Glomerular endothelial cell (primary cell): ENCODE measurements at regions not wholly inside any gene's neighbourhood (a gene's known extent, or its start where the extent isn't known, plus 50 kb on each side); places are given as distances from the start of the nearest gene placed in this dataset.
A peak's percentile ranks its signal among the peaks of the same experiment; 100 is the strongest.

Experiments
- DNase-seq: peaks from one replicate; pipeline ENCODE4 v3.0.0-alpha.2; 2011; ENCODE audit warnings: low read depth, low spot score; ENCODE audit errors: extremely low read depth

DNA sequence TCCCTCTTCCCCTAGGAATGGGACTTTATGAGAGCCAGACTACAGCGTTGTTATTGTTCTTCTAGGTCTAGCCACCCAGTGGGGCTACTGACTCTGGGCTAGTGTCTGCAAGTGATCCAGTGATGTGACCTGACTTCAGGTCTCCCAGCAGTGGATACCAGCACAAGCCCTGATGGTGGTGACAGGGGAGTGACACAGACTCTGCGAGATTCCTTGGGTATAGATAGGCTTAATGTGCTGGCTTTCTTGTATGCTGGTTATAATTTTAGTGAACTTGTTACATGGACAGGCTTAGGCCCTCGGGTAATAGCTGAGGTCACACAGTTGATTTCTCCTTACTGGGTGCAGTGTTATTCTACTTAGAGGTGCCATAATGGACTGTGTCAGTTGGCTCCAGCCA lies 106.9 kb downstream of the TBC1D30 start:
- DNase-seq, result no peak

DNA sequence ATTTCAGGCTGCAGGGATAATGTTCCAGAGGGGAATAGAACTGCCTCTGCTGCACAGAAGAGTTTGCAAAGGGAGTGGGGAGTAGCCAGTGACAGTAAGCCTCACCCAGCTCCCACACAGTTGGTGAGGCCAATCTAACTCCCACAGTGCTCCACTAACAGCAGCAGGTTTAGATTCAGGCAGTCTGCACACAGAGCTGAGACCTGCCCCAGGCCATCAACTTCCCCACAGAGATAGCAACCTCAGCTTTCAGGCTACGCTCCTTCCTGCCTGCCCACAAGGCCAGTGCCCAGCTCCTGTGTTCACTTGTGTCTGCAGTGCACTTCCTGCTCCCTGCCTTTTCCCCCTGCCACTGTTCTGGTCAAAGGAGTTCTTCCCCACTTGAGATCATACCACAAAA lies 107.5 kb downstream of the TBC1D30 start:
- no peak for DNase-seq

DNA sequence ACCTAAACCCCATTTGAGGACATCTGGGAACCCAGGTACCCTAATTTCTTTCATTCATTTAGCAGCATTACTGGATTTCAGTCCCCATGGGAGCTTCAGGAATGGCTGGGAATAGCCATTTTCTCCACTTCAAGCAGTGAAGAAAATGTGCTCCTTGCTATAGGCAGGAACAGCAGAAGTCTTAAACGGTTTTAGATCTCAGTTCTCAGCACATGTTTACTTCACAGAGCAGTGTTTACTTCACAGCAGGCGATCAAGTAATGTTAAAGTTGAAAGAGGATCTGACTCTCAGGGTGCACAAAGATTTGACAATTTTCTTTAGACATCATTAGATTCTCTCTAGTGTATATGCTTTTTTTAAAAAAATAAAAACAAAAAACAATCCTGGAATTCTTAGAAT lies 109.3 kb downstream of the TBC1D30 start:
- no peak for DNase-seq

DNA sequence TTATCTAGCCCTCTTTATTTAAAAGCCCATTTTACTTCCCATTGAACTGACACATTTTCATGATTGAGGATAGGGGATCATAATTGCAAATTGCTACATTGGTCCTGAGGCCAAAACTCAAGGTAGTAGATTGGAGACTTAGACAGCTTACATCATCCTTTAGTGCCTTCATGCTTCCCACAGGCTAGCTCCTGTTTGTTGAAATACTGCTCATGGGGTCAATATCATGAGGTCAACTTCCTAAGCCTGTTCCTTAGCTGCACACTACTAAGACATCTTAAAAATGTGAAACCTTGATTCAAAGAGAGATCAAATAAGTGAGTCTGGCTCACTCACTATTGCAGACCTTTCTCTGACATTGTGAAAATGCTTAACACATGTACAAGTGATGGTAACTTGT lies 113.0 kb downstream of the TBC1D30 start:
- no peak for DNase-seq

DNA sequence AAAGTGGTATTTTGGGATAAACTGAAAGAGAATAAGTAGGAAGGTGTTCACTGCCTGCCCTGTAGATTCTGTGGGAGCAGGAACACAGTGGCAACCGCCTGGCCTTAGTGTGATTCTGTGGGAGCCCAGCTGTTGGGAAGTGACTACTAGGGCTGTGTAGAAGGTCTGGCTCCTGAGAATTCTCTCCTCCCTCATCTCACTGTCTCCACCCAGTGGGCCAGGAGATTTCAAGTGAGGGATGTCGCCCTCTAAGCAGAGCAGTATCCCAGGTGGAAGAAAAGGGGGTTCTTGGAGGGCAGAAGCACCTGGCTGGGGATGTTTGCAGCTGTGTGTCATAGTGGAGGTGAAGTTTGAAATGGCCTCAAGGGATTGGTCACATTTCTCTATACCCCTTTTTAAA lies 113.7 kb downstream of the TBC1D30 start:
- no peak for DNase-seq

DNA sequence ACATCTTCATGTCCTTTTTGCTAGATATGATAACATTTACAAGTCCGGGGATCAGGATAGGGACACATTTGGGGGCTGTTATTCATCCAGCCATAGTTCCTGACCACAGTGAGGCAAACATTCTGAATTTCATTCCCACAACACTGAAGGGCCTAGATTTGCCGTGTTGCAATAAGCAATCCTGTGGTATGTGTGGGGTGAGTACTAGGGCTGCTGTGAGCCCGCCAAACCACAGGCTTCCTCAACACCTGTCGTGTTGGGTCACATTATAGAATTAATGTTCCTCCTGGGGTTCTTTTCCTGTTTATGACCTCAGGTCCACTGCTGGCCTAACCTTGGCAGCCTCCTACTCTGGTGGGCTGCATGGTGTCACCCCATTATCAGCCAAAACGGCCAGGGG lies 119.2 kb downstream of the TBC1D30 start:
- no peak for DNase-seq

DNA sequence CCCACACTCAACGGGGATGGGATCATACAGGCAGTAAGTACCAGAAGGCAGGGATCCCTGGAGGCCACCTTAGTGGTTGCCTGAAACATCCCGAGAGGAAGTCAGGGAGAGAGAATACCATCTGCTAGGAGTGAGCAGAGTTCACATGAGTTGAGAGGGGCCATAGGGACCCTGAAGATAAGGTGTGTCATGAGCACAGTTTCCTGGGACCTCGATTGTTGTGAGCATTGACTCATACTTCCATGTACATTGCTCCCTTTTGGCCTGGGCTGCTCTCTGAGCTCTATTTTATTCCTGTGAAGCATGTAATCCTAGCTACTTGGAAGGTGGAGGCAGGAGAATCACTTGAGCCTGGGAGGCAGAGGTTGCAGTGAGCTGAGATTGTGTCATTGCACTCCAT lies 120.5 kb downstream of the TBC1D30 start:
- DNase-seq, result no peak

DNA sequence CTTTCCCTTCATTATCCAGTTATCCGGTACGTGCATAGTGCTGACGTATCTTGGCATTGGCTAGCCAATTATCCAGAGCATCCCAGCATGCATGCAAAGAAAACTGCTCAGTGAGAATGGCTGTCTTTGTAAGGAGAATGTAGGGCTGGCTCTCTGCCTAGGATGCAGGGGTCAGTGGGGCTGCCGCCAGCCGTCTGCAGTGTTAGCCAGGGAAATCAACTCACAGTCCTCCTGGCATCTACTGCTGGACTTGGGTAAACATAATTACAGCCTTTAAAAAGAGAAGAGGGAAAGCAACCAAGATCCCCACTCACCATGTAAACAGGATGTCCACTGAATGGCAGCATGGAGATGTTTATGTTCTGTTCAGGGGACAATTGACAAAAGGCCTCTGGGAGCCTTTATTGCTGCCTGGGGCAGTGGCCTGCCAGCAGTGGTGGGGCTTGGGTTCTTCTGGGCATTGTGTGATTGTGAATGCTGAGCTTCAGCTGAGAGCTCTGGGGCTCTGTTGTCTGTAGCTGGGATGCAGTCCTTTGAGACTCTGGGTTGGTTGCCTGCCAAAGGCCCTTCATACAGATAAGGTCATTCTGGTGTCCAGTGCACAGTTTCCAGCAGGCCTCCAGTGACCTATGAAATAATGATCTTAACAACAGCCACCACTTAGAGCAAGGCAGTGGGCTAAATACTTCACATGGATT lies 121.8 kb downstream of the TBC1D30 start:
- peak; percentile 23 for DNase-seq

DNA sequence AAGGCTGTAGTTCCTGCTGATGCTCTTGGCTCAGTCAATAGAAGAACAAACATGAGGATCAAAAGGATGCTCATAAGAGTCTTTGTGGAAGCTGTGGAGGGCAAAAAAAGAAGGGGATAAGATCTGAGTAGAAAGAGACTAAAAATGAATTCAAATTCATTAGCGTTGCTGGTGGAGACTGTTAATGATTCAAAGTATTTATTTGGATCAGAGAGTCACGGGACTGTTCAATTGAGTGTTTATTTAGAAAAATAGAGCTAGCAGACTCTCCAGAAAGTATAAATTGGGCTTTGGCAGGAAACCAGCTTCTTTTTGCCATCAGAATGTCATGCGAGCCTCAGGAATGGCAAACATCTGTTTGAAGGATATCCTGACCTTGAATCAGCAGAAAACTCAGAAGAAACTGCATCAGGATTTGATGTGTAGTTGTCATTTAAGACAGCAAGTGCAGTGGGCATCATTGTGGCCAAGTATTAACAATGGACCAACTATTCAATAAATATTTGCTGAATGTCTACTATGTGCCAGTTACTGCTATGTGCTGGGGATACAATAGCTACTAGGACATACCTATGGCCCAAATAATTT lies 126.4 kb downstream of the TBC1D30 start:
- DNase-seq, result no peak

DNA sequence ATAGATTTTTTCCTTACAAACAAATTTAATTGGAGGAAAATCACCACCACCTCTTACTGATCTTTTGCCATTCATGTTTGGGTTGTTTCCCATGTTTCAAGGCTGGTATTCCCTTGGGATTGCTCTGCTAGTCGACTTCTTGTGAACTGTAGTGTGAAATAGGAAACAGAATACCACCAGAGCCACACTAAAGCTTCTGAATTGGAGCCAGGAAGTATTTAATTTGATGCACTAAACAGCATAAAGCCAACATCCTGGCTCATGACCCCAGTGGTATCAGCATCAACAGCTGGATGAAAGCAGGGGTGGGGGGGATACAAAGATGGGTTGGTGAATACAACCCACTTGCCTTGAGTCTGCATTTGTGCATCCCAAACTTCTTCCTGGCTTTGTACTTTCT lies 127.5 kb downstream of the TBC1D30 start:
- DNase-seq, result no peak

DNA sequence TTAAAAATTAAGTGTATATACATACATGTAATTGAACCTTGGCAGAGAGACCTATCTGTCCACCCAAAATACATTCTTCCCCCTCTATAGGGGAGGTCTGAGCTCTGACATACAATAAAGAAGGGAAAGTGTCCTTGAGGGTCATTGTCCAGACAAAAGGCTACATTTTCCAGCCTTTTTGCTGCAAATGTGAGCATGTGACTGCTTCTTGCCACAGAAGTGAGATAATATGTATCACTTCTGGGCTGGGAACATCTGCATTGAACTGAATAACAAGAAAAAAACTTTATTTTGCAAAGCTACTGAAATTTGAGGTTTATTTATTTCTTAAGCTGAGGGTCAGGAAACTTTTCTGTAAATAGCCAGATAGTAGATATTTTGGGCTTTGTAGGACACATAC lies 131.3 kb downstream of the TBC1D30 start:
- DNase-seq, result no peak

DNA sequence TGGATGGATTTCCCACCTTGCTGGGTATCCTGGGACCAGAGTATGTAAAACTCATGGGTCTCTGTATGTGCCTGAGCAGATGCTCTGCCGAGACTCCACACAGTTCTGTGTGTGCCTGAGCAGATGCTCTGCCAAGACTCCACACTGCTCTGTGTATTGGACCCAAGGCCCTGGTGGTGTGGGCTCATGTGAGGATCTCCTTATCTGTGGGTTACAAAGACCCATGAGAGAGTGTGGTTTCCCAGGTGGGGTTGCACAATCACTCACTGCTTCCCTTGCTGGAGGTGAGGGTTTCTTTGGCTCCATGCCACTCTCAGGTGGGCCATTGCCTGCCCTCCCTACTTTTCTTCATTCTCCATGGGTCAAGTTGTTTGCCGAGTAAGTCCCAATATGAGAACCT lies 141.5 kb downstream of the TBC1D30 start:
- no peak for DNase-seq

DNA sequence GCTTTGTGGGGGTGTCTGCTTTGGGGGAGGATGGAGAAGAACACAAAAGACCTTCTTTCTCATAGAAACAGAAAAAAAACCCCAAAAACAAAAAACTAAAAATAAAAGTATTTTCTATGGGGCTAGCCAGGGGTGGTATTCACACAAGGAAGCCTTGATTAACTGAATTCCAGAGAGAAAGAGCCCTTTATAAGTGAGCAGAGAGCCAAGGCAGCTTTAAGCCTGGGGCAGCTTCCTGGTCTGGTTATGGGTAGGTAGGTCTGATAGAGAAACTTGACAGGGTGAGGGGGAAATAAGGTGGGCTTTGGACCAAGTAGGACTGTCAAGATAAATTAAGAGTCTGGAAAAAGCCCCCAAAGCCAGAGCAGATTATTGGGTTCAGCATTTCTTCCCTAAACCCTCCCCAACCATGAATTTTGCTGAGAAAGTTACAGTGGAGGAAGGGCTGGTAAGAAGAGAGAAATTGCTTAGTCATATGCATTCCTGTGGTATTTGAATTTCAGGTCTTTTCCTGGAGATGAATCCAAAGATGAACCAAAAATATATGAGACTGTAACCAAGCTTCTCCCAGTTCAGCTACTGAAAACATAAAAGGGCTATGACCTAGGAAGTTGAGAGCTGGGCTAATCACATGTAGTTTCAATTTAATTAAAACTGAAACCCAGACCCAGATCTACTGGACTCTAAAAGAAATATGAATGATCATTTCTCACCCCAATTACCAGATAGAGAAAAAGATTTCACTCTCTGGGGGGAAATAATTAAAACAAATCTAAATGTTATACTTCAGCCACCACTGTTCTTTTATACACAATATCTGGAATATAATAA lies 144.8 kb downstream of the TBC1D30 start:
- no peak for DNase-seq

DNA sequence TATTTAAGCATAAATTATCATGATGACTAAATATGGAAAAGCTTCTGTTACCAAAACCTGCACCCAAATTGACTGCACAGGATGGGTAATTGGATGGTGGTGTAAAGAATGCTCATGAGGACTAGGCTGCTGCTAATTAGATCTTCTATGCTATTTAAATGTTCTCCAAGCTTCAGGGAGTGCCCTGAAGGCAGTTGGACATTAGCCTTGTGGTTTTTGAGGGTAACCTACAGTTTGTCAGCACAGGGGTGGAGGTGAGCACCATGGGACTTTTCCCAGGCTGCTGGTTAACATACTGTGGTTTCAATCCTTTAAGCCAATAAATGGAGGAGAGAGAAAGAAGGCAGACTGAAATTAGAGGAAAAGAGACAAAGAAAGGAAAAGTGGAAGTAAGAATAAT lies 145.0 kb downstream of the WIF1 start:
- no peak for DNase-seq

DNA sequence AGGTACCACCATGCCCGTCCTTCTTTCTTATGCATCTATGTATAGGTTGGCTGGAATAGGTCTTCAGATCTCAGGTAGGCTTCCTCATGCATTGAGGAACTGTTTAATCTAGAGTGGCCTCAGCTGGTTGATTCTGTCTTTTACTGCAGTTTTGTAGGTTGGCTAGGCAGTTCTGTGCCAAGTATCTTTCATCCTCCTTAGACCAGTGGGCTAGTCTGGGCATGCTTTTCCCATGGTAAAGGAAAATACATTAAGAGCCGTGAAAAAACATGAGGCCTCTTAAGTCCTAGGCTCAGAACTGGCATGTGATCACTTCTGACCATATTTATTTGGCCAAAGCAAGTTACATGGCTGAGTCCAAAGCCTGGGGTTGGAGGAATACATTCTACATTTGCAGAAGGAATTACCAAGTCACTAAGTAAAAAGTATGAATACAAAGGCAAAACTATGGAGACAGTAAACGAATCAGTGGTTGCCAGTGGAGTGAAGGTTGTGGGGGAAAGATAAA lies 137.3 kb downstream of the WIF1 start:
- DNase-seq, result no peak

DNA sequence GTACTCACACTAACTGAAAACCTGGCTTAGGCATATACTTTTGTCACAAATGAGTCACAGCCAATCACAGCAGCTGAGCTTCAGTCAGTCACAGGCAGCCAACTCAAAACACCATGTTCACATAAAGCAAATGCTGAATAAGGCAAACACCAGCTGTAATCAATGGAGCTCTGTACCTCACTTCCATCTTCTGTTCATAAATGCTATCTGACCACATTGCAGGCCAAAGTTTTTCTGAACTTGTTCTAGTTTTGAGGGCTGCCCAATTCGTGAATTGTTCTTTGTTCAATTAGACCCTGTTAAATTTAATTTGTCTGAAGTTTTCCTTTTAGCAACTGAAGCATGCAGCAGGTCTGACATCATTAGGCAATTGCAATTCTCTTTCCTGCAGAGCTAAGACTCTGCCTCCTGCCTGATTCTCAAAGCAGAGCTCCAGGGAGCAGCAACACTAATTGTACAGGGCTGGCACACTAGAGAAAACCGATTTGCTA lies 129.9 kb downstream of the WIF1 start:
- no peak for DNase-seq

DNA sequence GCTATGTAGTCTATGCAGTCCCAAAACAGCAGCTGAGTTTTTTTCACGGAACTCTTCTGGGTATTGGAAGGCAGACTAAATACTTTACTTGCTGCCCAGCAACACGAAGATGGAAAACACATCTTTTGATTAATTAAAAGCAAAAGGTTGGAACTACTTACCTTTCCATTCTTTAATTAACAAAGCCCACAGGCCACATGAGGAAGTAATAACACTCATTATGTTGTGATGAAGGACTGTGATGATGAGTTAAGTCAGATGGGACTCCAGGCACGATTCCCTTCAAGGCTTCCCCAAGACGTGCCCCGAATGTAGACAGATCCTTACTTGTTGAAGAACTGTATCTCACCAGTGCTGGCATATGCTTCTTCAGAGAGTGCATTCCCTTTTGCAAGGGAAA lies 129.0 kb downstream of the WIF1 start:
- DNase-seq, result no peak

DNA sequence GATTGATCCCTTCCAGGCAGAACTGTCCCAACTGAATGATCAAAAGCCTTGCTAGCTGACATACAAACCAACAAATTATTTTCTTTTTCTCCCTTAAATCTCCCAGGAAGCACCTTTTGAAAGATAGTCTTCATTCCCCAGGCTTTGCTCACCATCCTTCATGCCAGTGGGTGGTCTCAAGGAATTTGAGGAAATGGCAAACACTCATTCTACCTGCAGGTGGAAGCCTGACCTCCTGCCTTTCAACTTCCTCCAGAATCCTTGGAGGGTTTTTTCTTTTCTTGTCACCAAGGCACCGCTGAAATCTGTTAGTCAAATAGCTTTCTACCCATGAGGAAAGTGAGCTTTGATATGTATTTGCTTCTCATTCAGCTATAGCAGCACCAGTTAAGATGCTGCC lies 128.5 kb downstream of the WIF1 start:
- no peak for DNase-seq

DNA sequence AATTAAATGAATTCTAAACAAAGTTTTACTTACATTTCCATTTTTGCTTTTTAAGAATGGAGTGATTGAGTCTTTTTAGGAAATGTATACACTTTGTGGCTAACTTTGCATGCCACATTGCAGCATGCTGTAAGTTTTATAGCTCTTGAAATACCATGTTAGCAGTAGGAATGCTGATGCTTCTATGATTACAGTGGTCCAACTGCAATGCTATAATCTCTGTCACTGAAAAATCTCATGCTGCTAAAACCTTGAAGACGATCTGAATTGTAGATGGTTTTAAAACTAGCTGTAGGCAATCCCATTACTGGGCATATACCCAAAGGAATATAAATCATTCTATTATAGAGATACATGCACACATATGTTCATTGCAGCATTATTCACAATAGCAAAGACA lies 127.6 kb downstream of the WIF1 start:
- no peak for DNase-seq

DNA sequence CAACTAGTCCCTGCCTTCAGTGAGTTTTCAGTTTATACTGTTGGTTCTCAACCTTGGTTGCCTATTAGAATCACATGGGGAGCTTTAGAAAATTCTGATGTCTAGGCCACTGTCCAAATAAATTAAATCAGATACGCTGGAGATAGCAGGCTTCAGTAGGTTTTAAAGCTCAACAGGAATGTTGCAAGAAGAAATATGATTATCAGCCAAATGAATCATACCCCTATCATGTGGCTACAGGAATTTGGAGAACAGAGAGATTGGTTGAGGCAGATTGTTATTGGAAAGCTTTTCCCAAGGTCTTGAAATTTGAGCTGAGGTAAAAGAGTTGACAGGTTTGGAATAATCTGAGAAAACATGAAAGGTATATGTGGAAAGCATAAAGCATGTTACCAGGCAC lies 125.3 kb downstream of the WIF1 start:
- no peak for DNase-seq

DNA sequence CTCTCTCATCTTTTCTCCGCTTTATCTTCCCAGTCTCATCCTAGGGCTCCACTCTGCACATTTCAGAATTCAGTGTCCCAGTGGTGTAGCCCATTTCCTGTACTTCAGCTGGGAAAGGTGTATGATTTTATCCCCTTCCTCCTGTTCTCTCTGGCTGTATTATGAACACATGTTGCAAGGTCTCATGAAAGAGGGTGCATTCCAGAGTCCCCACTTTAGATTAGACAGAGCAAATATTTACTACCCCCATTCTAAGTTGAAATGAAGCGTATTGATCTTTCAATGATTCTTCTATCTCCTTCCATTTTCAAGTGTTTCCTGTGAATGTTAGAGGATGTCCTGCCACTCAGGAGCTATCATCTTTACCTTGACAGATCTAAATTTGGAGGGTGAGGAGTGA lies 123.2 kb downstream of the WIF1 start:
- DNase-seq, result no peak
